Esophagus muscularis mucosa (tissue), 4 donors: ENCODE measurements at regions not wholly inside any gene's neighbourhood (a gene's known extent, or its start where the extent isn't known, plus 50 kb on each side); places are given as distances from the start of the nearest gene placed in this dataset.

Source experiments
- DNase-seq: peaks from one replicate; pipeline ENCODE4 v3.0.0-alpha.2; 2017; ENCODE audit errors: extremely low spot score
- H3K27ac ChIP-seq, 4 donors: fragments of 200-600 bp; sonication (generic); replicated peaks in 1 of 4; 1 replicate in 3 of 4; 2 replicates in 1 of 4; pipeline ENCODE4 v1.5.1; 2016 to 2019; ENCODE audit warnings: mild to moderate bottlenecking in 1 of 4
- H3K27me3 ChIP-seq, 4 donors: fragments of 200-600 bp; sonication (generic); one replicate each; pipeline versions ENCODE4 v1.5.1 to v1.6.0; 2016 to 2019
- H3K36me3 ChIP-seq, 4 donors: fragments of 200-600 bp; sonication (generic); one replicate each; pipeline ENCODE4 v1.5.1; 2016 to 2019
- H3K4me1 ChIP-seq, 4 donors: fragments of 200-600 bp; sonication (generic); one replicate each; pipeline ENCODE4 v1.5.1; 2016 to 2019
- H3K4me3 ChIP-seq, 4 donors: fragments of 200-600 bp; sonication (generic); 1 replicate in 2 of 4; 2 replicates in 2 of 4; pipeline ENCODE4 v1.5.1; 2016 to 2019; ENCODE audit warnings: mild to moderate bottlenecking in 4 of 4, moderate library complexity in 1 of 4
- H3K9me3 ChIP-seq, 4 donors: fragments of 200-600 bp; sonication (generic); 1 replicate in 3 of 4; 2 replicates in 1 of 4; pipeline ENCODE4 v1.5.1; 2016 to 2019
- CTCF ChIP-seq, 3 experiments: fragments of 200-600 bp in 2 of 3; fragments of 450-650 bp in 1 of 3; sonication (generic) in 2 of 3; IDR thresholded peaks; one replicate each; pipeline ENCODE4 v1.5.1; 2017 to 2019; ENCODE audit warnings: antibody characterized with exemption in 3 of 3, mild to moderate bottlenecking in 2 of 3, moderate library complexity in 1 of 3
- EP300 ChIP-seq: sonication (generic); formaldehyde crosslinking; IDR thresholded peaks from one replicate; pipeline ENCODE4 v1.6.1; 2017; ENCODE audit warnings: antibody characterized with exemption
- POLR2A ChIP-seq: fragments of 450-650 bp; IDR thresholded peaks from one replicate; pipeline ENCODE4 v1.6.1; 2017; ENCODE audit warnings: antibody characterized with exemption, moderate library complexity, mild to moderate bottlenecking, low read depth
- POLR2AphosphoS5 ChIP-seq, 2 donors: sonication (generic); formaldehyde crosslinking; IDR thresholded peaks; one replicate each; pipeline ENCODE4 v1.6.1; 2017; ENCODE audit warnings: antibody characterized with exemption in 2 of 2
- WGBS: methylation state at CpG from one replicate; pipeline ENCODE4 v1.1.5; 2018; 5-methylcytosine and 5-hydroxymethylcytosine counted together
- intact Hi-C: fragments of 100-400 bp; cut with DNase I; formaldehyde crosslinking; loops from one replicate; pipeline ENCODE4 v1.15.1; 2023

- no peaks in the 10 kb centered on the region for H3K36me3 ChIP-seq
- no peak for TF ChIP-seq POLR2AphosphoS5 (IDR thresholded peaks at IDR 0.05)
- TF ChIP-seq POLR2A: no peak
- TF ChIP-seq EP300: no peak
- no peak for TF ChIP-seq CTCF (IDR thresholded peaks at IDR 0.05)
- intact Hi-C loops: no loop called here
- H3K4me3 ChIP-seq: no peak overlapping the region
- H3K9me3 ChIP-seq: no peaks in the 10 kb centered on the region
- peak; percentile 89 for DNase-seq
- no peaks in the 10 kb centered on the region for H3K4me1 ChIP-seq
- no peak overlapping the region for H3K27ac ChIP-seq
- H3K27me3 ChIP-seq: peaks cover 0 to 46% (median 0%) of the 10 kb centered on the region in 4 donors
- 67% methylated on average over 12 of the region's 15 CpGs for WGBS
Measured at GRCh38 chr2:105179469-105180372, 61.8 kb upstream of the GPR45 start.

GRCh38 chr2:105180491-105180972 lies 61.0 kb upstream of the GPR45 start:
- peak; percentile 82 for DNase-seq
- H3K4me3 ChIP-seq: no peak overlapping the region
- no peak for TF ChIP-seq EP300
- no peak for TF ChIP-seq POLR2A
- TF ChIP-seq POLR2AphosphoS5 (IDR thresholded peaks at IDR 0.05): no peak
- TF ChIP-seq CTCF (IDR thresholded peaks at IDR 0.05): no peak
- intact Hi-C loops: no loop called here
- 78% methylated on average over 11 of the region's 11 CpGs for WGBS
- no peak overlapping the region for H3K27ac ChIP-seq
- H3K27me3 ChIP-seq: peaks cover 0 to 44% (median 0%) of the 10 kb centered on the region in 4 donors
- H3K36me3 ChIP-seq: no peaks in the 10 kb centered on the region
- no peaks in the 10 kb centered on the region for H3K4me1 ChIP-seq
- no peaks in the 10 kb centered on the region for H3K9me3 ChIP-seq

GRCh38 chr2:105181282-105181681 lies 60.3 kb upstream of the GPR45 start:
- 48% methylated on average over 6 of the region's 6 CpGs for WGBS
- peak; percentile 68 for DNase-seq
- H3K4me1 ChIP-seq: no peaks in the 10 kb centered on the region
- intact Hi-C loops: no loop called here
- no peaks in the 10 kb centered on the region for H3K36me3 ChIP-seq
- H3K4me3 ChIP-seq: no peak overlapping the region
- peaks cover 0 to 39% (median 0%) of the 10 kb centered on the region in 4 donors for H3K27me3 ChIP-seq
- H3K9me3 ChIP-seq: no peaks in the 10 kb centered on the region
- no peak overlapping the region for H3K27ac ChIP-seq
- no peak for TF ChIP-seq POLR2AphosphoS5 (IDR thresholded peaks at IDR 0.05)
- TF ChIP-seq POLR2A: no peak
- TF ChIP-seq EP300: no peak
- no peak for TF ChIP-seq CTCF (IDR thresholded peaks at IDR 0.05)

- DNase-seq: no peak
- Histone ChIP-seq H3K4me3 (no peak overlapping the region), H3K27me3 (peaks cover 0 to 24% (median 0%) of the 10 kb centered on the region in 4 donors), H3K27ac (no peak overlapping the region), H3K36me3 (no peaks in the 10 kb centered on the region), H3K4me1 (no peaks in the 10 kb centered on the region), H3K9me3 (no peaks in the 10 kb centered on the region)
- TF ChIP-seq EP300: no peak
- 89% methylated on average over 8 of the region's 10 CpGs for WGBS
- intact Hi-C loops: no loop called here
Measured at GRCh38 chr2:105183555-105184323, 57.8 kb upstream of the GPR45 start.

- H3K4me1 ChIP-seq: no peaks in the 10 kb centered on the region
- H3K9me3 ChIP-seq: no peaks in the 10 kb centered on the region
- no peak overlapping the region for H3K4me3 ChIP-seq
- WGBS: 83% methylated on average over 8 of the region's 8 CpGs
- DNase-seq: peak; percentile 74
- no peaks in the 10 kb centered on the region for H3K36me3 ChIP-seq
- no peak for TF ChIP-seq POLR2AphosphoS5 (IDR thresholded peaks at IDR 0.05)
- intact Hi-C loops: no loop called here
- H3K27ac ChIP-seq: no peak overlapping the region
- H3K27me3 ChIP-seq: peaks cover 0 to 24% (median 0%) of the 10 kb centered on the region in 4 donors
Measured at GRCh38 chr2:105184420-105184819, 57.1 kb upstream of the GPR45 start.
